ENCODE measurements at regions not wholly inside any gene's neighbourhood (a gene's known extent, or its start where the extent isn't known, plus 50 kb on each side); places are given as distances from the start of the nearest gene placed in this dataset.
A peak's percentile ranks its signal among the peaks of the same experiment; 100 is the strongest.

DNA sequence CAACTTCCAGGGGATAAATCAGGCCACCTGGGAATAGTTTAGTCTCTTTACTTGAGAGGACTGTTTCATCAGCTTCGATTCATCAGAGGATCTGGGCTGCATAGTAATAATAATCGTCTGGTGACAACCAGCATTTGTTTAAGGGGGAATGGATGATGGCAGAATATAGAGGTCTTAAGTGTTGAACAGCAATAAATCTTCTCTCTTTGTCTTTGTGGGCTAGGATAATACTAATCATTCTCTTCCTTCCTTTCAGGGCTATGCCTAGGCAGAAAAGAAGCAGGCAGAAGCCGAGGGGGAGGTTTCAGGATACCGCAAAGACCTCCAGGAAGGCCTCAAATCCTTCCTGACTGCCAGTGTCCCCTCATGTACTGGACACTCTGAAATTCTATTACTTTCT lies 150.4 kb upstream of the GAREM1 start:
- intact Hi-C loops (cut with DNase I): no loop called here
- DNase-seq: no peak

DNA sequence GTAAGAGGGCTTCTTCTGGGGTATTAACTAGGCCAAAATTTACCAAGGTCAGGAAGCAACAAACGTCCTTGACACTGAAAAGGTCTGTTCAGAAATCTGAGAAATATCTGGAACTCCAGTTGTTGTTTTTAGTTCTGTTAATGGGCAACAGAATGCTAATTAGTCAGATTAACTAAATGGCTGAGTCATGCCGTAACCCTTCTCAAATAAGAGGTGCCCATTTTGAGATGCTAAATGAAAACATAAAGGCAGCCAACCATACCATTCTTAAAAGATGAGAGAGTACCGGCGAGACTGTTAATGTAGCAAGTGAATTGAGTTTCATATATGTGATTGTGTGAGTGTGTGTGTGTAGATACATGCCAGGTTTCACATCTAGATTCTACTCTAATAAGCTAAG lies 147.9 kb upstream of the GAREM1 start:
- DNase-seq: no peak
- intact Hi-C loops (cut with DNase I): no loop called here

DNA sequence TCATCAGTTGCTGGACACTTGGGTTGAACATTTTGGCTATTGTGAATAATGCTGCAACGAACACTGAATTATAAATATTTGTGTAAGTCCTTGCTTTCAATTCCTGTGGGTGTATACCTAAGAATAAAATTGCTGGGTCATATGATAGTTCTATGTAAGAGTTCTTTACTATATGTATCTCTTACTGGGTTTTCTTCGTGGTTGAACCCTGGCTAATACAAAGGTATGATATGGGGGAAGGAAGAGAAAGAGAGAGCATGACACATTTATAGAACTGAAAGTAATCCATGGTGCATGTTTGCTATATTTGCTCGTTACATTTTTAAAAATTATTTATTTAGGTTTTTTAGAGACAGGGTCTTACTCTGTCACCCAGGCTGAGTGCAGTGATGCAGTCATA lies 143.1 kb upstream of the GAREM1 start:
- no peak for DNase-seq

DNA sequence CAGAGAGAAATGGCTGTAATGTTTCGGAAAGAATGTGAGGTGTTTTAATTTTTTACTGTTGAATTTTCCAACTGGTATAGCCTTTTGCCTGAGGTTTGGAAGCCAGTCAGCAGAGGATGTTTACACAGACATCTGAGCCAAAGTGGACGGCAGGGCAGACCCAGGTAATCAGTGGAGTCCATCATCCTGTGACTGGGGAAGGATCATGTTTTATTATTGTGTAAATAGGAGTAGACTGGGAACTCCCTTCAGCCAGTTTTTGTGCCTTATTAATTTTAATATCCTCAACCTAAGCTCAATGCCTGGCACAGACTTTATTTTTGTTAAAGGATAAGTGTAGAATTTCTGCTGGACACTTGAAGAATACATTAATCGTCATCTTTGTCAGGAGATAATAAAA lies 142.0 kb upstream of the GAREM1 start:
- intact Hi-C loops (cut with DNase I): no loop called here
- DNase-seq: no peak

More for the DNA sequence above, 143.1 kb upstream of the GAREM1 start:
- intact Hi-C loops (cut with DNase I): no loop called here

DNA sequence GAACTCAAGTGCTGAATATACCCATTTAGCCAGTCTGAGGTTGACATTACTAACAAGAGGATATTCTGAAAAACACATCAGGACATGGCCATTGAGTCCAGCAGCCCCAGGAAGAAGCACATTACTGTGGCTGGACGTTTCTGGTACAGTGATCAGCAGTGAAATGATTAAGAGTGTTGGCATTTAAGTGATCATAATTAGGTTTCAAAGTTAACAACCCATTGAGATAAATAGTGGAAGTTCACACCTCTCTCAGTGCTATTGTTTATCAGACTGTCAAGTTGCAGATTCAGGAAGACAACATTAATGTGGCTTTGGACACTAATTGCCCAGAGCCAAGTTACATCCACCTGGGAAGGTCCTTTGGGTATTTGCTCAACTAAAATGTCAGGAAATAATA lies 139.5 kb upstream of the GAREM1 start:
- intact Hi-C loops (cut with DNase I): no loop called here
- no peak for DNase-seq

DNA sequence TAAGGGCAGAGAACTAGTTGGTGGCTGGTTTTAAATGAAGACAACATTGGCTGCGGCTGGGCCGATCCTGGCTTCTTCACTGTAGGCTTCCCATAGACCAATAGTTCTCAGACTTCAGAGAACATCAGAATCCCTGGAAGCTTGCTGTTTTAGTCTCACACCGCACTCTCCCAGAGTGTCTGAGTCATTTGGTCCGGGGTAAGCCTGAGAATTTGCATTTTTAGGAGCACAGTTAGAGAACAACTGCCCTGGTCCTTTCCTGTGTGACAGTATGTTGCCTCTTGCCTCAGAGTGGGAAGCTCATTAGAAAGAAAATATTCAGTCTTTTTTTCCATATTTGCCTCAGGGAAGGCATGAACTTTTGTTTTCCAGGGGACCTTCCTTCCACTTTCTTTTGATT lies 137.1 kb upstream of the GAREM1 start:
- DNase-seq: peak in 1 of 42 donors; percentile 35
- intact Hi-C loops (cut with DNase I): no loop called here

DNA sequence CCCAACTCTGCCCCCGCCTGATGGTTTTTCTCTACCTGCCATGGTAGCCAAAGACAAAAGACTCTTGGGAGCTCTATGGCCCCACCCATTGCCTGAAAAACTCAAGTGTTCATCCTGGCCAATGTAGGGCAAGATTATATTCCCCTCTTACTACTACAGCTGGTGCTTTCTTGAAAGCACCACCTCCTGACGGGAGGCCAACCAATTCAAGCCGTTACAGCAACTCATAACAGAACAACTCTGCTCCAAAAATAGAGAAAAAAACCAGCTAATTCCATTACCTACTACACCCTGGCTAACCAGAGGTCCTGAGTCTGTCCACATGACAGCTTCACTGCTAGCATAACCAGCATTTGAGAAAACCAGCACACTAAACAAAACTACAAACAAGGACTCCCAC lies 127.5 kb upstream of the GAREM1 start:
- intact Hi-C loops (cut with DNase I): no loop called here
- no peak for DNase-seq

DNA sequence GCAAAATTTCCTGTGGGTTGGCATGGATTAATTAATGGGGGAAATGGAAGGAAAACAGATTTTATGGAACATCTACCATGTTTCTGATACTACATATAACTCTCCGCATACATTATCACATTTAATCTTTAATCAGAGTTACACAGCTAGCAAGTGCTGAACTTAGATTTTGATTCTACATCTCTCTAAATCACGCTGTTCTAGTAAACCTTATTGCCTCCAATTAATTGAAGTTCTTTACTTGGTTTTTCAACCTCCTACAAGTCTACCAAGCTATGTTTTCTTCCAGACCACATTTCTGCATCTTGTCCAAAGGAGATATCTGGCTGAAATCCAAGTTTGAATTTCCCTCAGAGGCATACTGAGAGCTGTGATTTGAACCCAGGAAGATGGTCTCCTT lies 125.8 kb upstream of the GAREM1 start:
- DNase-seq: no peak
- intact Hi-C loops (cut with DNase I): no loop called here

DNA sequence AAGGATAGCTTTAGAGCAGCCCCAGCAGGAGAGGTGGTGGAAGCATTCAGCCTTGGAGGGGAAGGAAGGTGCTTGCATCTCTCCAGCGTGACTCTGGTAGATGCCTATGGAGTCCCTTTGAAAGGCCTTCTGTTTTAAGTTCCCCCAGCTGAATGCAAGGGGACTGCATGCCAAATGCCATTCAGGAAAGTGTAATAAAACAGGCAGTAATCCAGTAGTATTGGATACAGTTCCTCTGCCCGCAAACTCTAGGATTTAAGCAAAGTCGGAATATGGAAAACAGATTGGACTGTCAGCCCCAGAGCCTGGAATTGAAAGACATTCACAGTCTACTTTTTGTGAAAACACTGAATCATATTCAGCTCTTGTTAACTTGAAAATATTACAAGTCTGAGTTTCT lies 125.2 kb upstream of the GAREM1 start:
- intact Hi-C loops (cut with DNase I): no loop called here
- DNase-seq: no peak

DNA sequence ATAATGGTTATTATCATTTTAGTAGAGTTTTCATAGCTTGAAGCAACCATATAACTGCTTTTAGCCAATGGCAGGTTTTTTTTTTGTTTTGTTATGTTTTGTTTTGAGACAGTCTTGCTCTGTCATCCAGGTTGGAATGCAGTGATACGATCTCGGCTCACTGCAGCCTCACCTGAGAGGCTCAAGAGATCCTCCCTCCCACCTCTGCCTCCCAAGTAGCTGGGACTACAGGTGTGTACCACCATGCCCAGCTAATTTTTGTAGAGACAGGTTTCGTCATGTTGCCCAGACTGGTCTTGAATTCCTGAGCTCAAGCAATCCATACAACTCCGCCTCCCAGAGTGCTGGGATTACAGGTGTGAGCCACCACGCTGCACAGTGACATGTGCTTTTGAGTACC lies 117.5 kb upstream of the GAREM1 start:
- no peak for DNase-seq
- intact Hi-C loops (cut with DNase I): no loop called here

DNA sequence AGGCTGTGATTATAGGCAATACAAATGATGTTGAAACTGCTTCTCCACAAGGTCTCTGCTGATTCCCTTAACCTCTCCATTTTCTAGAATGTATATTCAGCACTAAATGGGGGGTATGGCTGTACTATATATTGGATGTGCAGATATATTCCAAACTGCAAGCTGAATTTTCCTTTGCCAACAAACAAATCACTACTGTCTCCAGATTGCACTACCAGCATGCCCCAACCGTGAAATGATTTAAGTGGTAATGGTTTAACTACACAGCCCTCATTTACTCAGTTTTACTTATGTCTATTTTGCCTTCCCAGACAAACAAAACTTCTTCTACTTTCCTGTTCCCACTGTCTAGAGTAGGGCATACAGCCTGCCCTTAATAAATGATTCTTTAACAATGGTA lies 112.7 kb upstream of the GAREM1 start:
- intact Hi-C loops (cut with DNase I): no loop called here
- DNase-seq: no peak

DNA sequence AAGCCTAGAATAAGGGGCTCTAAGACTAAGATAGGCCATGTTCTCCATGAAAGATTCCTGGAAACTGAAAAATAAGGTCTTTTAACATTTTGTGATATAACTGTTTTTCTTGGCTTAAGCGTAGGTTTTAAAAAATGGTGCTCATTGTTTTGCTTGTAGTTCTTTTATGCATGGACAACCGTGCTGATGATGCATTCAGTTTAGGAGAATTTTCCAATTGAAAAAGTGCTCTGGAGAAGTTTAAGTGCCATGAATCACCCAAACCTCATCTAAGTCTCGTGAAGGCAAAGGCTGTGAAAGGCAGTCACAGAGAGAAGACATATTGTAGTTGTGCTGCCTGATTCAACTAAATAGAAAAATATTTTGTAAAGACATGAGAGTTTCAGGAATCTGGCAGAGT lies 111.8 kb upstream of the GAREM1 start:
- DNase-seq: no peak
- intact Hi-C loops (cut with DNase I): no loop called here

DNA sequence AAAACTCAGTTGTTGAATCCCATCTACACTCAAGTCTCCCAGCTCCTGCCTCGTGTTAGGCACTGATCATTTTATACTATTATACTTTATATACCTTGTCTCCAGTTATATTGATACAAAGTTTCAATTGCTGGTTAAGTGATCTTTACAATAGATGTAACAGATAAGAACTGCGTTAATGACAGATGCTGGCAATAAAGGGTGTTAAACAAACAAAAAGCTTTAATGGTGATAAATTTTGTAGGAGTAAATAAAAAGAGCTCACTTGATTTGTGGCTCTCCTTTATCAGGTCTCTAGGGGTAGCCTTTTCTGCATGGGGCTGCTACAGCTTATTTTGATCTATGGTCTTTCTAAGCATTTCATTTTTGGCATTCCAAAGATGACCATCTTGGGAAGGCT lies 106.9 kb upstream of the GAREM1 start:
- intact Hi-C loops (cut with DNase I): no loop called here
- no peak for DNase-seq

DNA sequence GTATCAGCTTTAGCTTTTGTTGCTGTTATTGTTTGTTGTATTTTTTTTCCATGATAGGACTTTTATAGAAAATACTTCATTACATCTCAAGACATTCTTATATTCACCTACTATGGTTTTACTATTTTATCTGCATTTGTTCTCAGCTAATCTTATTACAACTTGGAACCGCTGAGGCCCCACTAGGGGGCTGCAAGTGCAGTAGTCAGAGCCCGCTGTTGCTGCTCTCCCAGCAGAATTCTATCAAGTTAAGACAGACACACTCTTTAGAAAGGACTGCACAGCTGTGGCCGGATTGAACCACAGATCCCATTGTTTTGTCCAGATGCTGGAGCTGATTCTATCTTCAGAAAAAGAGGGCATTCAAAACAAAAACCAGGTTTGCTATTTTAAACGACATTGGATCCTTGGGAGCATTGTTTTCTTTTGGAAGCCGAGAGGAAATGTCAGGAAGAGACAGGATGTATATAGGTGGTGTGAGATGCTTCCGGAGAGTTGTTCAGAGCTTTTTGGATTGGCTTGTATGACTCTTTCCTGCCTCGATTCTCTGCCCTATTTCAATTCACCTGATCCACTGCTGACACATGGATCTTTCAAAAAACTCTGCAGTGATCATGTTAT lies 105.7 kb upstream of the GAREM1 start:
- peak in 41 of 42 donors; percentile 34 to 78 (median 62) for DNase-seq
- intact Hi-C loops (cut with DNase I): no loop called here

DNA sequence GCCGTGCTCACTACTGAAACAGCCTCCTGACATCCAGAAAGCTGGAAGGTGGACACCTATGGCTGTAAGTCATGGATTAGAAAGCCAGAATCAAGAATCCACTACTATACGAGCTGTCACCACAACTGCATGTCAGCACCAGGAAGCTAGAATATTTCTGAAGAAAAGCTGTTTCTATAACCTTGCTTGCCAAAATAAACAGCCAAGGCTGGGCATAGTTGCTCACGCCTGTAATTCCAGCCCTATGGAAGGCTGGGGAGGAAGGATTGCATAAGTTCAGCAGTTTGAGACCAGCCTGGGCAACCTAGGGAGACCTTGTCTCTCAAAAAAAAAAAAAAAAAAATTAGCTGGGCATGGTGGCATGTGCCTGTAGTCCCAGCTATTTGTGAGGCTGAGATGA lies 96.3 kb upstream of the GAREM1 start:
- no peak for DNase-seq
- intact Hi-C loops (cut with DNase I): no loop called here

DNA sequence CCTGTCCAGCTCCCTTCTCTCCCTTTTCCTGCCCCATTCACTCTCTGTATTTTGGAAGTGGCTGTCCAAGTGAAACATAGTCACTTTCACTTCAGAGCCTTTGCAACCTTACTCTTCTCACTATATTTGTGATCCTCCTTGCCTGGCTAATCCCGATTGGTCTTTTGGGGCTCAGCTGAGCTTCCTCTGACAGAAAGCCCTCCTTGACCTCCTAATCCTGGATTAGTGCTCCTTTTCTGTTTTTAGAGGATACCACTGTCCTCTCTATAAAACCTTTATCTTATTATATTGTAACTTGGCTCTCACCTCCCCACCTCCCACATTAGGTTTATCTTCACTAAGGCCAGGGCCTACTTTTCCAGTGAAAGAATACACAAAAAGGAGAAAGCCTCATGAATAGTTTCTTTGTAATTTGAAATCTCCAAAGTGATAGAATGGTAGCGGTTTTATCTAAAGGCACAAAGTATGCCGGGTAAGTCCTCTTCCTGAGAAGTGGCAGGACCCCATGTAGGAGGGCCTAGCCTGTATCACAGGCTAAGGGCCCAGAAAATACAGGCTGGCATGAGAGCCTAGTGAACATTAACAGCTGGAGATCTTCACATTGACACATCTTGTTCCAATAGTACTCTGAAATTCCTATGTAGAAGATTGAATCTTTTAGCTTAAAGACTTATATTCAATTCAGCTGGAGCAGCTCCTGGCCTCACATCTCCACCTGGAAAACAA lies 83.1 kb upstream of the GAREM1 start:
- intact Hi-C loops (cut with DNase I): loop anchor here (5.0 kb wide), 1 partner anchor 282 kb away; no protein-coding TSS in a partner anchor
- no peak for DNase-seq

DNA sequence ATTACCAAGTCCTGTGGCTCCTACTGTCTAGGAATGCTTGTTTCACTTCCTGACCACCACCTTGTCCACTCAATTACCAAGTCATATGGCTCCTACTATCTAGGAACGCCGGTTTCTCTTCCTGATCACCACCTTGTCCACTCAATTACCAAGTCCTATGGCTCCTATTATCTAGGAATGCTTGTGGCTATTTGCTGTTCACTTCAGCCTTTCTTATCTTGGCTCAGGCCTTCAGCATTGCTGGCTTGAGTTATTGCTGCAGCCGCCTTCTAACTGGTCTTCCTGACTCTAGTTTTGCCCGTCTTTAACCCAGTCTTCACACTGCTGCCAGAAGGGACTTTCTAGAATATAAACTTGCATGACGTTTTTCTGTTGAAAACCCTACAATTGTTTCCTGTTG lies 82.5 kb upstream of the GAREM1 start:
- intact Hi-C loops (cut with DNase I): loop anchor here (5.0 kb wide), 1 partner anchor 281 kb away; no protein-coding TSS in a partner anchor
- DNase-seq: no peak

DNA sequence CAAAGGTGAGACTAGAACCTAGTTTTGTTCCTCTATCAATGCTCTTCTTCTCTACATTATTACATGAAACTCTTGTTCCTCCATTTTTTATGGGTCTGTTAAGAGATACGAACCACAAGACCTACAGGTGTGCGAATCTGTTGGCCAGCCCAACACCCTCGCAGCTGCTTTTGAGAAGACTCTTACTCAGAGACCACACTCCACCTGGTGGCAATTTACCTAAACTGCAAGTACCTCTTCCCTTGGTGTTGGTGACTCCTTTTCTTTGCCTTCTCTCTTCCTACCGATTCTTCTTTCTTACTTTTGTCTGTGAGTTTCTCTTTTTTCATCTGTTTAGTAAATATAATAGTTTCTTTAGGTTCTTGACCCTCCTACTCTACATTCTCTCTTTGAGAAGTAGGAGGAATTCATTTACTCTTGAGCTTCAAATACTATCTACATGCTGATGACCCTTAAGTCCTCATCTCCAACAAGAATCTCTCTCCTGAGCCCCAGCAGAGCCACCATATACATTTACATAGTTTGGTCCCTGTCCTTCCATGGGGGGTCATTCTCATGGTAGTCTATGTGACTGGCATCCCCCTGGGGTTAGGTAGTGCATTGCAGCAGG lies 81.8 kb upstream of the GAREM1 start:
- peak in 41 of 42 donors; percentile 10 to 89 (median 64) for DNase-seq
- intact Hi-C loops (cut with DNase I): loop anchor here (5.0 kb wide), 1 partner anchor 280 kb away; no protein-coding TSS in a partner anchor

DNA sequence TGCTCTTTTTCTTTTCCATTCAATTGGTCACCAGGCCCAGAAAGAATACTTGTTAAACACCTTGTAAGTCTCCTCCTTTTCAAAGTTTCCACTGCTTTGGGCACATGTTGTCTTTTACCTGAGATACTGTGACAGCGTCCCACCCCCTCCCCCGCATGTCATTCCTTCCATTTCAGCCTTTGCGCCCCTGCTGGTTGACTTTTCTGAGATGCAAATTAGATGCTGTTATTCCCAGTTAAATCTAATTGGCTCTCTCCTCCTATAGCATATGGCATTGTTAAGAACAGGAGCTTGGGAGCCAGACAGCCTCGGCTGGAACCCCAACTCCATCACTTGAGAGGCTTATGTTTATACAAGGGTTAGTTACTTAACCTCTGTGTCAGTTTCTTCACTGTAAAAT lies 80.3 kb upstream of the GAREM1 start:
- DNase-seq: no peak
- intact Hi-C loops (cut with DNase I): loop anchor here (2.0 to 5.0 kb wide), 2 partner anchors 279 to 392 kb away; no protein-coding TSS in a partner anchor
